ENCODE measurements at regions not wholly inside any gene's neighbourhood (a gene's known extent, or its start where the extent isn't known, plus 50 kb on each side); places are given as distances from the start of the nearest gene placed in this dataset.

GRCh38 chr20:5488823-5489222 lies 122.0 kb downstream of the GPCPD1 start:
- peaks cover 14% of the 10 kb centered on the region for H3K27me3 Mint-ChIP-seq (ENCODE audit: low read depth)
- Histone ChIP-seq H2BK15ac (ENCODE audit: low read depth, low read length) (no peak overlapping the region), H3K27ac (ENCODE audit: insufficient read length, low read depth, low read length) (no peak overlapping the region), H3K4me2 (ENCODE audit: insufficient read depth, insufficient read length, low read length) (no peak overlapping the region), H3K18ac (ENCODE audit: insufficient read length, low read depth, low read length) (no peak overlapping the region), H2BK12ac (ENCODE audit: insufficient read length, low read depth, low read length) (no peak overlapping the region), H3K79me2 (ENCODE audit: insufficient read depth, low read length) (no peaks in the 10 kb centered on the region), H3K4me1 (ENCODE audit: insufficient read depth, low read length) (no peaks in the 10 kb centered on the region), H3K14ac (ENCODE audit: insufficient read depth, low read length) (no peak overlapping the region), H3T11ph (ENCODE audit: low read length) (no peak overlapping the region), H3K79me1 (ENCODE audit: insufficient read depth, low read depth, low read length, poor library complexity, severe bottlenecking) (no peaks in the 10 kb centered on the region), H3K9ac (ENCODE audit: extremely low read depth, insufficient read length, low read length) (no peak overlapping the region), H4K91ac (ENCODE audit: insufficient read length, low read depth, low read length) (no peak overlapping the region), H3K23ac (ENCODE audit: insufficient read length, low read depth, low read length) (no peak overlapping the region), H3K27me3 (ENCODE audit: insufficient read depth, low read length) (no peaks in the 10 kb centered on the region), H3K23me2 (ENCODE audit: insufficient read length, low read depth, low read length, poor library complexity, severe bottlenecking) (no peaks in the 10 kb centered on the region), H2AFZ (ENCODE audit: low read length) (no peak overlapping the region), H2BK120ac (ENCODE audit: low read depth, low read length, poor library complexity, severe bottlenecking) (no peak overlapping the region), H4K5ac (ENCODE audit: insufficient read length, low read depth, low read length) (no peak overlapping the region), H2BK5ac (ENCODE audit: insufficient read length, low read length) (no peak overlapping the region), H3K9me3 (ENCODE audit: control insufficient read depth, low read depth, low read length) (no peaks in the 10 kb centered on the region), H3K56ac (ENCODE audit: insufficient read length, low read depth, low read length) (no peak overlapping the region), H2BK20ac (ENCODE audit: low read depth, low read length, poor library complexity, severe bottlenecking) (no peak overlapping the region), H2AK5ac (ENCODE audit: insufficient read length, low read length) (no peak overlapping the region), H4K8ac (replicated peaks; ENCODE audit: insufficient read length, low read depth, low read length) (no peak overlapping the region), H4K20me1 (ENCODE audit: control insufficient read depth, insufficient read depth, insufficient read length) (no peaks in the 10 kb centered on the region), H3K4ac (ENCODE audit: low read depth, low read length) (no peak overlapping the region)
- TF ChIP-seq CTCF (conservative IDR thresholded peaks at IDR 0.05): no peak
- WGBS (ENCODE audit: extremely low coverage, insufficient read length, low lambda C conversion rate): no CpG with 5 or more reads among the region's 2 CpGs
- H3K27ac Mint-ChIP-seq: no peak overlapping the region
- peaks cover 2 to 10% of the 10 kb centered on the region in 2 experiments for H3K4me1 Mint-ChIP-seq
- H3K36me3 Mint-ChIP-seq (ENCODE audit: insufficient read depth in 1 of 3, low read depth in 3 of 3): no peaks in the 10 kb centered on the region
- no peak for DNase-seq
- H3K4me3 Mint-ChIP-seq: no peak overlapping the region
- no peaks in the 10 kb centered on the region for H3K9me3 Mint-ChIP-seq

All from H9 (cell line).